K562 (cell line): ENCODE measurements at regions not wholly inside any gene's neighbourhood (a gene's known extent, or its start where the extent isn't known, plus 50 kb on each side); places are given as distances from the start of the nearest gene placed in this dataset.

Source experiments
- CTCF ChIP-seq, 3 experiments: IDR thresholded peaks in 2 of 3; conservative IDR thresholded peaks in 1 of 3; 2 replicates each; pipeline ENCODE4 v1.5.1; 2011 to 2012; ENCODE audit warnings: low read length in 3 of 3, mild to moderate bottlenecking in 3 of 3, control low read depth in 2 of 3, improper control_type of control experiment in 1 of 3, inconsistent platforms in 1 of 3, low read depth in 1 of 3, mixed read lengths in 1 of 3, moderate library complexity in 1 of 3; ENCODE audit not compliant: insufficient read depth in 2 of 3
- E2F8 ChIP-seq: fragments of 450-650 bp; IDR thresholded peaks from 2 replicates; pipeline ENCODE4 v1.7.1; 2018; ENCODE audit warnings: mild to moderate bottlenecking, low read depth; ENCODE audit not compliant: partially characterized antibody
- EP300 ChIP-seq: IDR thresholded peaks from 2 replicates; pipeline ENCODE4 v1.6.1; 2012; ENCODE audit warnings: low read length, improper control_type of control experiment
- ERF ChIP-seq: fragments of 450-650 bp; formaldehyde crosslinking; IDR thresholded peaks from 2 replicates; pipeline ENCODE4 v1.4.0; 2020; ENCODE audit warnings: mild to moderate bottlenecking, mixed read lengths
- ETV5 ChIP-seq: sonication (generic); formaldehyde crosslinking; IDR thresholded peaks from 2 replicates; pipeline ENCODE4 v1.4.0; 2020; ENCODE audit warnings: low read depth, mild to moderate bottlenecking, missing genetic modification reagents
- FOXA1 ChIP-seq: fragments of 450-650 bp; IDR thresholded peaks from 2 replicates; pipeline ENCODE4 v1.6.1; 2016; ENCODE audit warnings: mild to moderate bottlenecking, borderline replicate concordance
- MCM2 ChIP-seq: fragments of 450-650 bp; IDR thresholded peaks from 2 replicates; pipeline ENCODE4 v1.6.1; 2017; ENCODE audit warnings: low read depth, mild to moderate bottlenecking
- NFE2L1 ChIP-seq: fragments of 450-650 bp; IDR thresholded peaks from 2 replicates; pipeline ENCODE4 v1.6.1; 2016; ENCODE audit warnings: missing genetic modification characterization, low read depth, mild to moderate bottlenecking, missing compliant biosample characterization, moderate library complexity, borderline replicate concordance
- POLR2A ChIP-seq: fragments of 450-650 bp; conservative IDR thresholded peaks from 2 replicates; pipeline ENCODE4 v1.6.1; 2016
- ZC3H11A ChIP-seq: IDR thresholded peaks from 2 replicates; pipeline ENCODE4 v1.6.1; 2012; ENCODE audit warnings: low read depth, low read length, improper control_type of control experiment
- ZFP91 ChIP-seq: sonication (generic); formaldehyde crosslinking; IDR thresholded peaks from 2 replicates; pipeline ENCODE4 v1.8.0; 2022; ENCODE audit warnings: mild to moderate bottlenecking, missing genetic modification reagents
- TF ChIP-seq, protein P1 (sequence below): sonication (generic); formaldehyde crosslinking; IDR thresholded peaks from 2 replicates; pipeline ENCODE4 v1.8.0; 2022; ENCODE audit warnings: missing genetic modification reagents, mild to moderate bottlenecking, borderline replicate concordance
- TF ChIP-seq, protein P2 (sequence below): fragments of 150-350 bp; conservative IDR thresholded peaks from 2 replicates; pipeline ENCODE4 v1.6.1; 2014; ENCODE audit warnings: low read length

GRCh38 chr5:30894811-30895210 lies 298.7 kb upstream of the CDH6 start:
- no peak for TF ChIP-seq ETV5 (CRISPR knock-in tag)
- no peak for TF ChIP-seq CTCF (IDR thresholded peaks at IDR 0.05 in 2 of 3, conservative IDR thresholded peaks at IDR 0.05 in 1 of 3; ENCODE audit: insufficient read depth in 2 of 3, low read depth in 1 of 3, low read length in 3 of 3)
- TF ChIP-seq, protein P1, sequence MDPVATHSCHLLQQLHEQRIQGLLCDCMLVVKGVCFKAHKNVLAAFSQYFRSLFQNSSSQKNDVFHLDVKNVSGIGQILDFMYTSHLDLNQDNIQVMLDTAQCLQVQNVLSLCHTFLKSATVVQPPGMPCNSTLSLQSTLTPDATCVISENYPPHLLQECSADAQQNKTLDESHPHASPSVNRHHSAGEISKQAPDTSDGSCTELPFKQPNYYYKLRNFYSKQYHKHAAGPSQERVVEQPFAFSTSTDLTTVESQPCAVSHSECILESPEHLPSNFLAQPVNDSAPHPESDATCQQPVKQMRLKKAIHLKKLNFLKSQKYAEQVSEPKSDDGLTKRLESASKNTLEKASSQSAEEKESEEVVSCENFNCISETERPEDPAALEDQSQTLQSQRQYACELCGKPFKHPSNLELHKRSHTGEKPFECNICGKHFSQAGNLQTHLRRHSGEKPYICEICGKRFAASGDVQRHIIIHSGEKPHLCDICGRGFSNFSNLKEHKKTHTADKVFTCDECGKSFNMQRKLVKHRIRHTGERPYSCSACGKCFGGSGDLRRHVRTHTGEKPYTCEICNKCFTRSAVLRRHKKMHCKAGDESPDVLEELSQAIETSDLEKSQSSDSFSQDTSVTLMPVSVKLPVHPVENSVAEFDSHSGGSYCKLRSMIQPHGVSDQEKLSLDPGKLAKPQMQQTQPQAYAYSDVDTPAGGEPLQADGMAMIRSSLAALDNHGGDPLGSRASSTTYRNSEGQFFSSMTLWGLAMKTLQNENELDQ (CRISPR knock-in tag), result no peak
- TF ChIP-seq, protein P2, sequence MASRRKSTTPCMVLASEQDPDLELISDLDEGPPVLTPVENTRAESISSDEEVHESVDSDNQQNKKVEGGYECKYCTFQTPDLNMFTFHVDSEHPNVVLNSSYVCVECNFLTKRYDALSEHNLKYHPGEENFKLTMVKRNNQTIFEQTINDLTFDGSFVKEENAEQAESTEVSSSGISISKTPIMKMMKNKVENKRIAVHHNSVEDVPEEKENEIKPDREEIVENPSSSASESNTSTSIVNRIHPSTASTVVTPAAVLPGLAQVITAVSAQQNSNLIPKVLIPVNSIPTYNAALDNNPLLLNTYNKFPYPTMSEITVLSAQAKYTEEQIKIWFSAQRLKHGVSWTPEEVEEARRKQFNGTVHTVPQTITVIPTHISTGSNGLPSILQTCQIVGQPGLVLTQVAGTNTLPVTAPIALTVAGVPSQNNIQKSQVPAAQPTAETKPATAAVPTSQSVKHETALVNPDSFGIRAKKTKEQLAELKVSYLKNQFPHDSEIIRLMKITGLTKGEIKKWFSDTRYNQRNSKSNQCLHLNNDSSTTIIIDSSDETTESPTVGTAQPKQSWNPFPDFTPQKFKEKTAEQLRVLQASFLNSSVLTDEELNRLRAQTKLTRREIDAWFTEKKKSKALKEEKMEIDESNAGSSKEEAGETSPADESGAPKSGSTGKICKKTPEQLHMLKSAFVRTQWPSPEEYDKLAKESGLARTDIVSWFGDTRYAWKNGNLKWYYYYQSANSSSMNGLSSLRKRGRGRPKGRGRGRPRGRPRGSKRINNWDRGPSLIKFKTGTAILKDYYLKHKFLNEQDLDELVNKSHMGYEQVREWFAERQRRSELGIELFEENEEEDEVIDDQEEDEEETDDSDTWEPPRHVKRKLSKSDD, result no peak
- no peak for TF ChIP-seq FOXA1
- TF ChIP-seq MCM2, result no peak
- no peak for TF ChIP-seq ZC3H11A
- no peak for TF ChIP-seq ERF (CRISPR knock-in tag)
- no peak for TF ChIP-seq EP300
- no peak for TF ChIP-seq E2F8
- no peak for TF ChIP-seq POLR2A
- no peak for TF ChIP-seq ZFP91 (CRISPR knock-in tag)
- no peak for TF ChIP-seq NFE2L1 (tag)
